HepG2 (cell line): ENCODE measurements at regions not wholly inside any gene's neighbourhood (a gene's known extent, or its start where the extent isn't known, plus 50 kb on each side); places are given as distances from the start of the nearest gene placed in this dataset.

ENCODE experiments used
- CREB1 ChIP-seq, 2 experiments: fragments of 450-650 bp in 1 of 2; IDR thresholded peaks; 2 replicates each; pipeline ENCODE4 v1.6.1; 2016 to 2017; ENCODE audit warnings: control low read depth in 1 of 2, mild to moderate bottlenecking in 1 of 2, missing compliant biosample characterization in 1 of 2, missing genetic modification characterization in 1 of 2
- CTCF ChIP-seq: sonication (generic); formaldehyde crosslinking; IDR thresholded peaks from 2 replicates; pipeline ENCODE4 v1.5.0; 2020; ENCODE audit warnings: mild to moderate bottlenecking, missing genetic modification reagents, moderate library complexity
- EZH2 ChIP-seq: conservative IDR thresholded peaks from 2 replicates; pipeline ENCODE4 v1.6.1; 2012; ENCODE audit warnings: mild to moderate bottlenecking, low read depth, low read length, moderate library complexity
- HCFC1 ChIP-seq: fragments of 150-350 bp; IDR thresholded peaks from 2 replicates; pipeline ENCODE4 v1.6.1; 2014; ENCODE audit warnings: low read depth, low read length
- KAT7 ChIP-seq: IDR thresholded peaks from 2 replicates; pipeline ENCODE4 v1.6.1; 2018; ENCODE audit warnings: borderline replicate concordance, missing compliant biosample characterization
- LCORL ChIP-seq, 2 experiments: fragments of 450-650 bp in 1 of 2; sonication (generic) in 1 of 2; formaldehyde crosslinking in 1 of 2; IDR thresholded peaks; 2 replicates each; pipeline versions ENCODE4 v1.5.0 to v1.6.1; 2017 to 2020; ENCODE audit warnings: antibody characterized with exemption in 1 of 2, missing genetic modification reagents in 1 of 2
- SUZ12 ChIP-seq: fragments of 150-350 bp; IDR thresholded peaks from 2 replicates; pipeline ENCODE4 v1.6.1; 2014; ENCODE audit warnings: low read depth, low read length
- ZNF12 ChIP-seq: sonication (generic); formaldehyde crosslinking; IDR thresholded peaks from 2 replicates; pipeline ENCODE4 v1.5.0; 2020; ENCODE audit warnings: missing genetic modification reagents
- ZNF709 ChIP-seq: sonication (generic); formaldehyde crosslinking; IDR thresholded peaks from 2 replicates; pipeline ENCODE4 v1.5.0; 2020; ENCODE audit warnings: mild to moderate bottlenecking, missing genetic modification reagents
- TF ChIP-seq, protein P1 (sequence below), 2 experiments: sonication (generic) in 1 of 2; formaldehyde crosslinking in 1 of 2; IDR thresholded peaks; 2 replicates each; pipeline versions ENCODE4 v1.4.0 to v1.6.1; 2018 to 2020; ENCODE audit warnings: missing genetic modification reagents in 2 of 2, borderline replicate concordance in 1 of 2, low read depth in 1 of 2, mild to moderate bottlenecking in 1 of 2, missing biosample characterization in 1 of 2

DNA sequence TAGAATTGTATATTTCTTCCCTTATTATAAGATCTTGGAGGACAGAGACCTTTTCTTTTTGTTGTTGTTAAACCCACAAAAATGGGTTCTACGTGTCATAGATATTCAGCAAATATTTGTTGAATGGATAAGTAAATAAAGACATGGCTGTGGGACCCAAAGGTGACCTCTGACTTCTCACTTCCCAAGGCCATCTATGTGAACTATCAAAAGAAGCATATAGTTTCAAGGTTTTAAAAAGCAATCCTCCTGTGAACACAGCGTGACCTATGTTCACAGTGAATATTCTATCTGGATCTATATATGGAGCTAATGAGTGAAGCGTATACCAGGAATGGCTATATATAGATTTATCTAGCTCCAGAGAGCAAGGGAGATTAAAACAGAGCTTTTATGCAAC, 312.8 kb upstream of the C11orf87 start:
- TF ChIP-seq CTCF (CRISPR knock-in tag) (no peak), KAT7 (CRISPR knock-in tag) (no peak), EZH2 (no peak), CREB1 (IDR thresholded peaks at IDR 0.05) (no peak), CREB1 (CRISPR knock-in tag; IDR thresholded peaks at IDR 0.05) (no peak), ZNF709 (CRISPR knock-in tag) (no peak), SUZ12 (no peak), LCORL (IDR thresholded peaks at IDR 0.05) (no peak), LCORL (CRISPR knock-in tag; IDR thresholded peaks at IDR 0.05) (no peak), ZNF12 (no peak), HCFC1 (no peak)
- TF ChIP-seq, protein P1, sequence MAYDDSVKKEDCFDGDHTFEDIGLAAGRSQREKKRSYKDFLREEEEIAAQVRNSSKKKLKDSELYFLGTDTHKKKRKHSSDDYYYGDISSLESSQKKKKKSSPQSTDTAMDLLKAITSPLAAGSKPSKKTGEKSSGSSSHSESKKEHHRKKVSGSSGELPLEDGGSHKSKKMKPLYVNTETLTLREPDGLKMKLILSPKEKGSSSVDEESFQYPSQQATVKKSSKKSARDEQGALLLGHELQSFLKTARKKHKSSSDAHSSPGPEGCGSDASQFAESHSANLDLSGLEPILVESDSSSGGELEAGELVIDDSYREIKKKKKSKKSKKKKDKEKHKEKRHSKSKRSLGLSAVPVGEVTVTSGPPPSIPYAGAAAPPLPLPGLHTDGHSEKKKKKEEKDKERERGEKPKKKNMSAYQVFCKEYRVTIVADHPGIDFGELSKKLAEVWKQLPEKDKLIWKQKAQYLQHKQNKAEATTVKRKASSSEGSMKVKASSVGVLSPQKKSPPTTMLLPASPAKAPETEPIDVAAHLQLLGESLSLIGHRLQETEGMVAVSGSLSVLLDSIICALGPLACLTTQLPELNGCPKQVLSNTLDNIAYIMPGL (CRISPR knock-in tag; IDR thresholded peaks at IDR 0.05; ENCODE audit: borderline replicate concordance in 1 of 2, low read depth in 1 of 2), result no peak
